Mucosa of rectum (tissue), 2 donors: ENCODE measurements at regions not wholly inside any gene's neighbourhood (a gene's known extent, or its start where the extent isn't known, plus 50 kb on each side); places are given as distances from the start of the nearest gene placed in this dataset.

Source experiments
- H3K27ac ChIP-seq, 2 donors: one replicate each; pipeline ENCODE4 v1.7.0; 2013; ENCODE audit warnings: inconsistent platforms in 2 of 2, low read depth in 2 of 2, low read length in 2 of 2
- H3K27me3 ChIP-seq, 2 donors: one replicate each; pipeline ENCODE4 v1.7.0; 2013; ENCODE audit warnings: low read length in 2 of 2; ENCODE audit not compliant: control insufficient read depth in 2 of 2, insufficient read depth in 2 of 2
- H3K36me3 ChIP-seq, 2 donors: one replicate each; pipeline ENCODE4 v1.7.0; 2013; ENCODE audit warnings: low read length in 2 of 2; ENCODE audit not compliant: control insufficient read depth in 2 of 2, insufficient read depth in 2 of 2
- H3K4me1 ChIP-seq, 2 donors: one replicate each; pipeline ENCODE4 v1.7.0; 2013; ENCODE audit warnings: low read length in 2 of 2, mild to moderate bottlenecking in 1 of 2; ENCODE audit not compliant: control insufficient read depth in 2 of 2, insufficient read depth in 2 of 2
- H3K4me3 ChIP-seq, 2 donors: one replicate each; pipeline ENCODE4 v1.7.0; 2013; ENCODE audit warnings: low read length in 2 of 2
- H3K9ac ChIP-seq, 2 donors: one replicate each; pipeline ENCODE4 v1.7.0; 2013; ENCODE audit warnings: low read length in 2 of 2, low read depth in 1 of 2, mild to moderate bottlenecking in 1 of 2
- H3K9me3 ChIP-seq, 2 donors: one replicate each; pipeline ENCODE4 v1.7.0; 2013; ENCODE audit warnings: low read length in 2 of 2; ENCODE audit not compliant: control insufficient read depth in 2 of 2
- donor health status: healthy.
- donor health status: Normal muscosa, but diverticular disease.

GRCh38 chr5:8491254-8491653, 622.3 kb downstream of the MTRR start:
- Histone ChIP-seq H3K4me3 (no peak overlapping the region), H3K36me3 (no peaks in the 10 kb centered on the region), H3K4me1 (no peaks in the 10 kb centered on the region), H3K27me3 (no peaks in the 10 kb centered on the region), H3K9me3 (peaks cover 0 to 8% of the 10 kb centered on the region in 2 donors), H3K27ac (no peak overlapping the region), H3K9ac (no peak overlapping the region)

GRCh38 chr5:8493176-8493575, 624.2 kb downstream of the MTRR start:
- Histone ChIP-seq H3K9ac (no peak overlapping the region), H3K4me3 (no peak overlapping the region), H3K36me3 (no peaks in the 10 kb centered on the region), H3K27me3 (no peaks in the 10 kb centered on the region), H3K4me1 (no peaks in the 10 kb centered on the region), H3K27ac (no peak overlapping the region), H3K9me3 (peaks cover 0 to 8% of the 10 kb centered on the region in 2 donors)

- Histone ChIP-seq H3K9ac (no peak overlapping the region), H3K4me3 (no peak overlapping the region), H3K9me3 (no peaks in the 10 kb centered on the region), H3K4me1 (no peaks in the 10 kb centered on the region), H3K27me3 (no peaks in the 10 kb centered on the region), H3K27ac (no peak overlapping the region), H3K36me3 (no peaks in the 10 kb centered on the region)
Observed at GRCh38 chr5:8500426-8500825, 631.5 kb downstream of the MTRR start.

DNA sequence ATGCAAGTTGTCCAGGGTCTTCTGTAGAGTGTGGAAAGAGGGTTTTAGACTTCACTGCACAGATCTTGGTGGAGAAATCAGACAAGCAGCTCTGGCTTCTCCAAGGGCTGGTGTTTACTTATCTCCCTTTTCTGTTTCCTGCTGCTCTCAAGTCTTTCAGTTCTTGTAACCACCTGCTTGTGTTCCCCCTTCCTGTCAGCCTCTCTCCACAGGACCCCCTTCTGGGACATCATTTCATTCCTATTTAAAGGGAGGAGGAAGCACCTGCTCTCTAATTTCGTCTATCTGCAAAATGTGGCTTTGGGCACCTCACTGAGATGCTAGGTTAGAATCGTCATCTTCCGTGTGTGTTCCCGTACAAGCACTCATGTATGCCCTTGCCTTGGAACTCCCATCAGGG, 636.2 kb downstream of the MTRR start:
- Histone ChIP-seq H3K36me3 (no peaks in the 10 kb centered on the region), H3K9me3 (no peaks in the 10 kb centered on the region), H3K4me3 (no peak overlapping the region), H3K27ac (no peak overlapping the region), H3K4me1 (no peaks in the 10 kb centered on the region), H3K27me3 (no peaks in the 10 kb centered on the region), H3K9ac (no peak overlapping the region)

DNA sequence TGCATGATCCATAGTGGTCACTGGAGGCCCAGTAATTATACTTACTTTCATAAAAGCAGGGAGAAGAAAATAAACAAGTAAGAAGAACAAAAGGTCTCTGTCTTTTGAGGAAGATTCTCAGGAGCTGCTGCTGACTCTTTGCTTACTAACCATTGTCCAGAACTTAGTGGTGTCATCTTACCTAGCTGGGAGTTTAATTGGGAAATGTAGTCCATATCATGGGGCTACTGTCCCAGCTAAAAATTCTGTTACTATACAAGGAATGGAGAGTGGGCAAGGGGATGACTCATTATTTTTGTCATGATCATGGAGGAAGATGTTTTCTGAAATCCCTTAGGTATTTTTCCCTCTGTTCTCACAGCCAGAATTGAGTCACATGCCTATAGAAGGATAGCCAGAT, 639.3 kb downstream of the MTRR start:
- H3K9me3 ChIP-seq: no peaks in the 10 kb centered on the region
- no peaks in the 10 kb centered on the region for H3K36me3 ChIP-seq
- no peaks in the 10 kb centered on the region for H3K4me1 ChIP-seq
- no peak overlapping the region for H3K9ac ChIP-seq
- H3K27me3 ChIP-seq: no peaks in the 10 kb centered on the region
- no peak overlapping the region for H3K27ac ChIP-seq
- H3K4me3 ChIP-seq: no peak overlapping the region

- H3K27me3 ChIP-seq: no peaks in the 10 kb centered on the region
- H3K4me3 ChIP-seq: no peak overlapping the region
- H3K9ac ChIP-seq: no peak overlapping the region
- H3K36me3 ChIP-seq: no peaks in the 10 kb centered on the region
- no peaks in the 10 kb centered on the region for H3K9me3 ChIP-seq
- H3K27ac ChIP-seq: no peak overlapping the region
- no peaks in the 10 kb centered on the region for H3K4me1 ChIP-seq
Observed at GRCh38 chr5:8516356-8516755, 647.4 kb downstream of the MTRR start.

DNA sequence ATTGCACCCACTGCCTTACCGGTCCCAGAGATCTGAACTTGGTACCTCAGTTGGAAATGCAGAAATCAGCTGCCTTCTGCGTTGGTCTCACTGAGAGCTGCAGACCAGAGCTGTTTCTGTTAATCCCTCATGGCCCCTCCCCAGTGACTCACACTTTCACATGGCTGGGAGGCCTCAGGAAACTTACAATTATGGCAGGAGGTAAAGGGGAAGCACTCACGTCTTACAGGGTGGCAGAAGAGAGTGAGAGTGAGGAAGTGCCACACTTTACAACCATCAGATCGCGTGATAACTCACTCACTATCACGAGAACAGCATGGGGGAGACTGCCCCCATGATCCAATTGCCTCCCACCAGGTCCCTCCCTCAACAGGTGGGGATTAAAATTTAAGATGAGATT, 648.5 kb downstream of the MTRR start:
- Histone ChIP-seq H3K4me3 (no peak overlapping the region), H3K36me3 (no peaks in the 10 kb centered on the region), H3K9me3 (no peaks in the 10 kb centered on the region), H3K27ac (no peak overlapping the region), H3K27me3 (no peaks in the 10 kb centered on the region), H3K9ac (no peak overlapping the region), H3K4me1 (no peaks in the 10 kb centered on the region)

DNA sequence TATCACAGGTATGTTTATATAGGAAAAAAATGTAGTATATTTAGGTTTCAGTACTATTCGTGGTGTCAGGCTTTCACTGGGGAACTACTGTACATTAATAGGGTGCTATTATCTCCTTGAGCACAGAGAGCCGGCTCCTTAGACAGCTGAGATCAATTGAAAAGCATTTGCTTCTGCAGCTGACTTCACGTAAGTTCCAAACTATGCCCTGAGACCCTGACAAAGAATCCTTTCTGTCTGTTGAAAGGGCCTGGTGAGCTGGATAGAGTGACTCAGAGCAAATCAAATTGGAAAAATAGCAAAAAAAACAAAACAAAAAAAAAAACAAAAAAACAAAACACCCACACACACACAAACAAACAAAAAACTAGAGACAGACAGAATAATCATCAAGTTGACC, 652.0 kb downstream of the MTRR start:
- Histone ChIP-seq H3K9ac (no peak overlapping the region), H3K4me1 (no peaks in the 10 kb centered on the region), H3K9me3 (no peaks in the 10 kb centered on the region), H3K27ac (no peak overlapping the region), H3K4me3 (no peak overlapping the region), H3K27me3 (no peaks in the 10 kb centered on the region), H3K36me3 (no peaks in the 10 kb centered on the region)

DNA sequence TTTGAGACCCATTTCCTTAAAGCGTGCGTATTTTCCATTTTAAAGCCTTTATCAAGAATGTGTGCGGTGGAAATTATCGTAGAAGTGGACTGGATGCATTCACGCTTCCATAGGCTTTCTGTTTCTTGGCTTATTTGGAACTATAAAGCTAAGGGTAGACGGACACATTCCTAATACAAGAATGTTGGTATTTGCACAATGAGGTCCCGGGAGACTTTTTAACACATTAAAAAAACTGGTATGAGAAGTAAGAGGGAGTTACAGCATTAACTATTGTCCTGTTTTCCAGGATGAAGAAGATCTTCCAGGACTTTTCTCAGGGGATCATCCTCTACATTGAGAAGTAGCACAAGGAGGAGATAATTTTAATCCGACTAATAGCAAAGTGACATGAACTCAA, 653.0 kb downstream of the MTRR start:
- no peak overlapping the region for H3K27ac ChIP-seq
- no peaks in the 10 kb centered on the region for H3K36me3 ChIP-seq
- no peaks in the 10 kb centered on the region for H3K27me3 ChIP-seq
- no peaks in the 10 kb centered on the region for H3K4me1 ChIP-seq
- H3K4me3 ChIP-seq: no peak overlapping the region
- H3K9ac ChIP-seq: no peak overlapping the region
- H3K9me3 ChIP-seq: no peaks in the 10 kb centered on the region

DNA sequence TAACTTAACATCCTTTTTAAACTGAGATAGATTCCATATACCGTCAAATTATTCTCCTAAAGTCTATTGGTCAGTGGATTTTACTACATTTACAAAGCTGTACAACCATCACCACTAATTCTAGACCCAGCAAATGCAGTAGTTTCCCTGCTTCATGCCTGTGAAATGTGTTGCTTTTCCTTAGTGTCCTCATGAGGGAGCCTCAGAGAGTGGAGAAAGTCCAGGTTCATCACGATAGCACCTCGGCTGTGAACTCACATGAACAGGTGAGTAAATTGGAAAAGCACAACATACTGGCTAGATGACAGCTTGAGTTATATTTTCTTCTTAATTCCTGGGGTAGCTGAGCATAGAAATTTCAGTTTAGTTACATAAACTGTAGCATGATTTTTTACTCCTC, 653.7 kb downstream of the MTRR start:
- no peak overlapping the region for H3K4me3 ChIP-seq
- H3K9ac ChIP-seq: no peak overlapping the region
- no peaks in the 10 kb centered on the region for H3K9me3 ChIP-seq
- no peaks in the 10 kb centered on the region for H3K27me3 ChIP-seq
- H3K36me3 ChIP-seq: no peaks in the 10 kb centered on the region
- H3K27ac ChIP-seq: no peak overlapping the region
- H3K4me1 ChIP-seq: no peaks in the 10 kb centered on the region

DNA sequence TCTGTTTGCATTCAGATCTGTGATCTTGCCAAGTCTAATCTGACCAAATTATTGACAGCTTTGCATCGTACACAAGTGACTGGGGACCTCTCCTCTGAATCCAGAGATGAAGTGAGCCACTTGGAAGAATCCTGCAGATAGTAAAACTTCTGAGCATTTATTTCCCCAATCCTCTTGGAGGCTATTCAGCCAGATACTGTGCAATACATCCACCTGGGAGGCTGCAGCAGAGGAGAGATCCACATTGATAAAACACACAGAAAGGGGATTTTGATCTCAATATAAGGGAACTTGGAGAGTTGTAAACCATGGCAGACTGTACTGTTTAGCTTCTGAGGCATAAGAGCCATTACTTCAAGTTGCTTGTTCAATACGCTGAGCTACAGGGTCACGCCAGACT, 654.6 kb downstream of the MTRR start:
- no peaks in the 10 kb centered on the region for H3K9me3 ChIP-seq
- H3K4me1 ChIP-seq: no peaks in the 10 kb centered on the region
- no peaks in the 10 kb centered on the region for H3K27me3 ChIP-seq
- no peak overlapping the region for H3K27ac ChIP-seq
- H3K4me3 ChIP-seq: no peak overlapping the region
- no peaks in the 10 kb centered on the region for H3K36me3 ChIP-seq
- no peak overlapping the region for H3K9ac ChIP-seq
